ENCODE measurements at regions not wholly inside any gene's neighbourhood (a gene's known extent, or its start where the extent isn't known, plus 50 kb on each side); places are given as distances from the start of the nearest gene placed in this dataset.

GRCh38 chrX:44785652-44786051 lies 58.2 kb upstream of the DUSP21 start:
- Histone ChIP-seq H3K27ac (ENCODE audit: insufficient read depth, low read length) (no peak overlapping the region), H3K9ac (ENCODE audit: low read depth, low read length) (no peak overlapping the region), H3K14ac (replicated peaks; ENCODE audit: low read depth, low read length) (no peak overlapping the region), H3K9me1 (ENCODE audit: insufficient read depth, low read length) (no peaks in the 10 kb centered on the region), H3K18ac (ENCODE audit: low read depth, low read length) (no peak overlapping the region), H3K27me3 (ENCODE audit: control insufficient read depth, insufficient read depth, low read length) (no peaks in the 10 kb centered on the region), H3K79me1 (ENCODE audit: low read depth in 1 of 2, low read length in 2 of 2) (no peaks in the 10 kb centered on the region), H2BK5ac (ENCODE audit: low read depth, low read length, poor library complexity, severe bottlenecking) (no peak overlapping the region), H3K4me1 (ENCODE audit: control insufficient read depth, insufficient read depth, low read length) (no peaks in the 10 kb centered on the region), H3K56ac (ENCODE audit: extremely low read depth, insufficient read depth, low read length) (no peak overlapping the region), H2BK120ac (ENCODE audit: low read depth, low read length) (no peak overlapping the region), H2AK5ac (ENCODE audit: low read depth, low read length) (no peak overlapping the region), H3K4me2 (ENCODE audit: low read depth, low read length) (no peak overlapping the region), H2BK15ac (ENCODE audit: low read depth, low read length) (no peak overlapping the region), H4K20me1 (ENCODE audit: insufficient read depth, low read length) (no peaks in the 10 kb centered on the region), H3K36me3 (ENCODE audit: control insufficient read depth, insufficient read depth, low read length) (no peaks in the 10 kb centered on the region), H2AK9ac (replicated peaks; ENCODE audit: low read depth, low read length, poor library complexity) (no peak overlapping the region), H3K9me3 (ENCODE audit: control insufficient read depth, insufficient read depth, low read length) (no peaks in the 10 kb centered on the region), H4K91ac (ENCODE audit: insufficient read depth, low read depth, low read length) (no peak overlapping the region), H3K4me3 (ENCODE audit: insufficient read depth, low read depth, low read length) (no peak overlapping the region), H3K23ac (ENCODE audit: low read depth, low read length) (no peak overlapping the region), H4K5ac (ENCODE audit: low read depth, low read length) (no peak overlapping the region), H4K8ac (ENCODE audit: low read depth in 2 of 2, low read length in 2 of 2) (no peak overlapping the region), H2BK20ac (ENCODE audit: low read depth, low read length) (no peak overlapping the region), H2AFZ (replicated peaks; ENCODE audit: low read length, poor library complexity) (no peak overlapping the region), H3K4ac (ENCODE audit: low read depth, low read length) (no peak overlapping the region)
- TF ChIP-seq FOS (IDR thresholded peaks at IDR 0.05; ENCODE audit: low read depth, low read length) (peak; percentile 37), MAFK (IDR thresholded peaks at IDR 0.05; ENCODE audit: low read depth, low read length) (no peak), NFE2L2 (IDR thresholded peaks at IDR 0.05; ENCODE audit: low read depth, low read length) (peak; percentile 44; the same call in 1 of the 2 replicates)
- DNase-seq (peak; percentile 90), ATAC-seq (ENCODE audit: low read depth) (peak; percentile 78)
- in situ Hi-C loops (cut with MboI; ENCODE audit: low sequenced_read_pairs) (no loop called here), intact Hi-C loops (cut with micrococcal nuclease) (no loop called here), dilution Hi-C loops (cut with HindIII; ENCODE audit: low sequenced_read_pairs, unreplicated experiment) (no loop called here)
- BruUV-seq (replicated peaks), result no TSS peak
- WGBS, 2 experiments (ENCODE audit: extremely low coverage in 2 of 2, insufficient read length in 1 of 2), result no CpG with 5 or more reads among the region's 5 CpGs
- ChIA-PET CTCF (no interaction called here), POLR2A (ENCODE audit: unreplicated experiment) (no interaction called here)

Measured in IMR-90 (cell line).